ENCODE measurements at regions not wholly inside any gene's neighbourhood (a gene's known extent, or its start where the extent isn't known, plus 50 kb on each side); places are given as distances from the start of the nearest gene placed in this dataset.

DNA sequence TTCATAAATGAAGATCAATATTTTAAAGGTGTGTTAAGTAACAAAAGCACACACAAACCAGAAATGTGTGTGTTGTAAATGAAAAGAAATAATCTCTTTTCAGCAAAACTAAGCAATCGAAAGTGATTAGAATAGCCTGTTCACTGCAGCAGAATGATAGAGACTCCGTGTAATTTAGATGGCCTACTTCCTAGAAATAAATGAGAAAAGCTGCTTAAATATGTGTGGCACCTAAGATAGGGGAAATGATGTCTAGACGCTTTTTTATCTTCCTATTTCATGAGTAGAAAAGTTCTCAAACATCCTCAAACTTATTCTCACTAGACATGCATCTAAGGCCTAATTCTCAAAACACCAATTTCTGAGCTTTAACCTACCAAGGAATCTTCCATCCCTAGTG lies 124.7 kb upstream of the BRINP3 start (continued):
- TF ChIP-seq, protein P1, sequence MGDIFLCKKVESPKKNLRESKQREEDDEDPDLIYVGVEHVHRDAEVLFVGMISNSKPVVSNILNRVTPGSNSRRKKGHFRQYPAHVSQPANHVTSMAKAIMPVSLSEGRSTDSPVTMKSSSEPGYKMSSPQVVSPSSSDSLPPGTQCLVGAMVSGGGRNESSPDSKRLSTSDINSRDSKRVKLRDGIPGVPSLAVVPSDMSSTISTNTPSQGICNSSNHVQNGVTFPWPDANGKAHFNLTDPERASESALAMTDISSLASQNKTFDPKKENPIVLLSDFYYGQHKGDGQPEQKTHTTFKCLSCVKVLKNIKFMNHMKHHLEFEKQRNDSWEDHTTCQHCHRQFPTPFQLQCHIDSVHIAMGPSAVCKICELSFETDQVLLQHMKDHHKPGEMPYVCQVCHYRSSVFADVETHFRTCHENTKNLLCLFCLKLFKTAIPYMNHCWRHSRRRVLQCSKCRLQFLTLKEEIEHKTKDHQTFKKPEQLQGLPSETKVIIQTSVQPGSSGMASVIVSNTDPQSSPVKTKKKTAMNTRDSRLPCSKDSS (IDR thresholded peaks at IDR 0.05; ENCODE audit: low read depth, partially characterized antibody): no peak
- TF ChIP-seq, protein P2, sequence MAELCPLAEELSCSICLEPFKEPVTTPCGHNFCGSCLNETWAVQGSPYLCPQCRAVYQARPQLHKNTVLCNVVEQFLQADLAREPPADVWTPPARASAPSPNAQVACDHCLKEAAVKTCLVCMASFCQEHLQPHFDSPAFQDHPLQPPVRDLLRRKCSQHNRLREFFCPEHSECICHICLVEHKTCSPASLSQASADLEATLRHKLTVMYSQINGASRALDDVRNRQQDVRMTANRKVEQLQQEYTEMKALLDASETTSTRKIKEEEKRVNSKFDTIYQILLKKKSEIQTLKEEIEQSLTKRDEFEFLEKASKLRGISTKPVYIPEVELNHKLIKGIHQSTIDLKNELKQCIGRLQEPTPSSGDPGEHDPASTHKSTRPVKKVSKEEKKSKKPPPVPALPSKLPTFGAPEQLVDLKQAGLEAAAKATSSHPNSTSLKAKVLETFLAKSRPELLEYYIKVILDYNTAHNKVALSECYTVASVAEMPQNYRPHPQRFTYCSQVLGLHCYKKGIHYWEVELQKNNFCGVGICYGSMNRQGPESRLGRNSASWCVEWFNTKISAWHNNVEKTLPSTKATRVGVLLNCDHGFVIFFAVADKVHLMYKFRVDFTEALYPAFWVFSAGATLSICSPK (IDR thresholded peaks at IDR 0.05; ENCODE audit: borderline replicate concordance): no peak
- peak; percentile 43 for TF ChIP-seq STAT5A (IDR thresholded peaks at IDR 0.05; ENCODE audit: borderline replicate concordance, low read length)
- no peak for TF ChIP-seq RCOR1 (IDR thresholded peaks at IDR 0.05; ENCODE audit: borderline replicate concordance in 1 of 2, low read depth in 2 of 2, low read length in 2 of 2)
- peak; percentile 85 for TF ChIP-seq CBFA2T3 (IDR thresholded peaks at IDR 0.05)
- TF ChIP-seq ZNF184 (CRISPR knock-in tag; IDR thresholded peaks at IDR 0.05): no peak
- peak; percentile 82 for TF ChIP-seq SMAD4 (CRISPR knock-in tag; conservative IDR thresholded peaks at IDR 0.05)
- TF ChIP-seq, protein P3, sequence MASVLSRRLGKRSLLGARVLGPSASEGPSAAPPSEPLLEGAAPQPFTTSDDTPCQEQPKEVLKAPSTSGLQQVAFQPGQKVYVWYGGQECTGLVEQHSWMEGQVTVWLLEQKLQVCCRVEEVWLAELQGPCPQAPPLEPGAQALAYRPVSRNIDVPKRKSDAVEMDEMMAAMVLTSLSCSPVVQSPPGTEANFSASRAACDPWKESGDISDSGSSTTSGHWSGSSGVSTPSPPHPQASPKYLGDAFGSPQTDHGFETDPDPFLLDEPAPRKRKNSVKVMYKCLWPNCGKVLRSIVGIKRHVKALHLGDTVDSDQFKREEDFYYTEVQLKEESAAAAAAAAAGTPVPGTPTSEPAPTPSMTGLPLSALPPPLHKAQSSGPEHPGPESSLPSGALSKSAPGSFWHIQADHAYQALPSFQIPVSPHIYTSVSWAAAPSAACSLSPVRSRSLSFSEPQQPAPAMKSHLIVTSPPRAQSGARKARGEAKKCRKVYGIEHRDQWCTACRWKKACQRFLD (CRISPR knock-in tag; IDR thresholded peaks at IDR 0.05): no peak
- TF ChIP-seq BMI1 (IDR thresholded peaks at IDR 0.05; ENCODE audit: low read length): no peak
- peak; percentile 69 for TF ChIP-seq NCOR1 (IDR thresholded peaks at IDR 0.05)
- no peak for TF ChIP-seq NEUROD1 (IDR thresholded peaks at IDR 0.05; ENCODE audit: borderline replicate concordance, low read depth, low read length, partially characterized antibody)
- TF ChIP-seq TEAD4 (IDR thresholded peaks at IDR 0.05; ENCODE audit: low read length): 0 out of 2 replicates have a peak, but pooled peaks have one; percentile 28
- no peak for TF ChIP-seq TEAD4 (CRISPR knock-in tag; IDR thresholded peaks at IDR 0.05; ENCODE audit: borderline replicate concordance)
- TF ChIP-seq MCM7 (IDR thresholded peaks at IDR 0.05): no peak
- no peak for TF ChIP-seq JUNB (CRISPR knock-in tag; conservative IDR thresholded peaks at IDR 0.05)
- peak; percentile 66; the same call in 1 of the 2 replicates for TF ChIP-seq TCF3 (CRISPR knock-in tag; IDR thresholded peaks at IDR 0.05)
